BJ (cell line): ENCODE measurements at regions not wholly inside any gene's neighbourhood (a gene's known extent, or its start where the extent isn't known, plus 50 kb on each side); places are given as distances from the start of the nearest gene placed in this dataset.

Experiments used
- CTCF ChIA-PET: fragments of 350-600 bp; formaldehyde crosslinking; extraction: SDS; loops from one replicate; lab custom pipeline; 2021; ENCODE audit warnings: antibody characterized with exemption, inconsistent platforms; lab: Yijun Ruan, JAX
- POLR2A ChIA-PET: fragments of 300-600 bp; sonication (Branson Sonifier 250); formaldehyde crosslinking; extraction: SDS; loops from one replicate; lab custom pipeline; 2021; ENCODE audit warnings: antibody characterized with exemption; lab: Charles Lee
- DNase-seq: peaks from one replicate; pipeline ENCODE4 v3.0.0-alpha.2; 2011; ENCODE audit warnings: low read depth
- H3K27me3 ChIP-seq: 2 replicates; pipeline ENCODE4 v1.6.0; 2011; ENCODE audit warnings: low read length; ENCODE audit not compliant: control insufficient read depth, insufficient read depth
- H3K36me3 ChIP-seq: 2 replicates; pipeline ENCODE4 v1.5.1; 2011; ENCODE audit warnings: low read length; ENCODE audit not compliant: control insufficient read depth, insufficient read depth
- H3K4me3 ChIP-seq: 2 replicates; pipeline ENCODE4 v1.5.1; 2011; ENCODE audit warnings: low read depth, mild to moderate bottlenecking, control low read depth, low read length
- CTCF ChIP-seq: IDR thresholded peaks from 2 replicates; pipeline ENCODE4 v1.5.1; 2011; ENCODE audit warnings: low read depth, mild to moderate bottlenecking, control low read depth, inconsistent platforms, low read length, moderate library complexity; ENCODE audit not compliant: insufficient read depth

DNA sequence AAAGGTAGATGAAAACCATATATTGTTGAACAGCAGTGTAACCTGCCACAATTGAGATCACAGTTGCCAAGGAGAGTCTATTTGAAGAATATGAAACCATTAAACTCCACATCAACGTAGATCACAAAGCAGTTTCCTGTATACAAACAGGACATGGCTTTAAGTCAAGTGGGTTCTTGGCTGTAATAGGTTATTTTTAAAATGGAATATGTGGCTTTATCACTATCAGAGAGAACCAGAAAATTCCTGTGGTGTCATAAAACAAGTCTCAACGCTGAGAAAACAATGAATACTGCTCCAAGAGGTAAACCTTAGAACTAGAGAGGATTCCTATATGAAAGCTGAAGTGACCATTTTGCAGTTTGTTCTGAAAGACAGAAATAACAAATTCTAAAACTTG is 999.7 kb downstream of the CDH11 start:
- ChIA-PET POLR2A (no interaction called here), CTCF (no interaction called here)
- TF ChIP-seq CTCF, result peak; percentile 5; the same call in 1 of the 2 replicates
- DNase-seq, result peak; percentile 25
- no peak overlapping the region for H3K4me3 ChIP-seq
- no peaks in the 10 kb centered on the region for H3K27me3 ChIP-seq
- H3K36me3 ChIP-seq, result no peaks in the 10 kb centered on the region

GRCh38 chr16:64121473-64121872 is 1000.4 kb downstream of the CDH11 start:
- ChIA-PET CTCF (no interaction called here), POLR2A (no interaction called here)
- no peak for TF ChIP-seq CTCF
- Histone ChIP-seq H3K4me3 (no peak overlapping the region), H3K27me3 (no peaks in the 10 kb centered on the region), H3K36me3 (no peaks in the 10 kb centered on the region)
- peak; percentile 33 for DNase-seq

- ChIA-PET CTCF (no interaction called here), POLR2A (no interaction called here)
- no peak for DNase-seq
- no peak overlapping the region for H3K4me3 ChIP-seq
- H3K27me3 ChIP-seq, result no peaks in the 10 kb centered on the region
- H3K36me3 ChIP-seq, result no peaks in the 10 kb centered on the region
- TF ChIP-seq CTCF, result no peak
These were observed 1005.7 kb downstream of the CDH11 start for GRCh38 chr16:64116151-64116550.

GRCh38 chr16:64109241-64109640 is 1012.6 kb downstream of the CDH11 start:
- no peaks in the 10 kb centered on the region for H3K27me3 ChIP-seq
- POLR2A ChIA-PET, result no interaction called here
- CTCF ChIA-PET, result no interaction called here
- no peaks in the 10 kb centered on the region for H3K36me3 ChIP-seq
- no peak for TF ChIP-seq CTCF
- H3K4me3 ChIP-seq, result no peak overlapping the region
- no peak for DNase-seq

GRCh38 chr16:64102654-64103053 is 1019.2 kb downstream of the CDH11 start:
- no peaks in the 10 kb centered on the region for H3K36me3 ChIP-seq
- POLR2A ChIA-PET, result no interaction called here
- DNase-seq, result no peak
- H3K27me3 ChIP-seq, result no peaks in the 10 kb centered on the region
- no peak overlapping the region for H3K4me3 ChIP-seq
- TF ChIP-seq CTCF, result no peak
- CTCF ChIA-PET, result no interaction called here
